GM23248 (cell line): ENCODE measurements at regions not wholly inside any gene's neighbourhood (a gene's known extent, or its start where the extent isn't known, plus 50 kb on each side); places are given as distances from the start of the nearest gene placed in this dataset.

Experiments used
- EZH2 ChIP-seq: fragments of 200-600 bp; sonication (generic); IDR thresholded peaks from 2 replicates; pipeline ENCODE4 v1.6.1; 2018; ENCODE audit warnings: antibody characterized with exemption, mild to moderate bottlenecking; ENCODE audit not compliant: insufficient read depth, poor library complexity, severe bottlenecking
- EZH2phosphoT487 ChIP-seq: fragments of 200-600 bp; sonication (generic); IDR thresholded peaks from 2 replicates; pipeline ENCODE4 v1.6.1; 2018; ENCODE audit warnings: antibody characterized with exemption, moderate library complexity, mild to moderate bottlenecking, low read depth; ENCODE audit not compliant: insufficient read depth

- TF ChIP-seq EZH2 (no peak), EZH2phosphoT487 (no peak)
Observed at GRCh38 chr14:104343294-104343625, 204.9 kb downstream of the KIF26A start.
